ENCODE measurements at regions not wholly inside any gene's neighbourhood (a gene's known extent, or its start where the extent isn't known, plus 50 kb on each side); places are given as distances from the start of the nearest gene placed in this dataset.

- ATAC-seq (no peak), DNase-seq (ENCODE audit: low spot score) (no peak)
- ChIA-PET POLR2A (no interaction called here), CTCF (no interaction called here)
- Mint-ChIP-seq H3K36me3 (no peaks in the 10 kb centered on the region), H3K27ac (no peak overlapping the region), H3K9me3 (no peaks in the 10 kb centered on the region), H3K27me3 (ENCODE audit: low read depth) (no peaks in the 10 kb centered on the region), H3K4me3 (no peak overlapping the region), H3K4me1 (no peaks in the 10 kb centered on the region)
- TF ChIP-seq CDX4 (CRISPR knock-in tag; IDR thresholded peaks at IDR 0.05; ENCODE audit: borderline replicate concordance) (no peak), IRF1 (CRISPR knock-in tag; IDR thresholded peaks at IDR 0.05) (no peak), NFE2L1 (CRISPR knock-in tag; IDR thresholded peaks at IDR 0.05) (no peak), STAT6 (CRISPR knock-in tag; conservative IDR thresholded peaks at IDR 0.05; ENCODE audit: low read depth) (no peak), TP53 (CRISPR knock-in tag; IDR thresholded peaks at IDR 0.05) (no peak), ZNF263 (CRISPR knock-in tag; IDR thresholded peaks at IDR 0.05; ENCODE audit: low read depth) (no peak), MLX (CRISPR knock-in tag; IDR thresholded peaks at IDR 0.05) (no peak), IRF2 (CRISPR knock-in tag; IDR thresholded peaks at IDR 0.05; ENCODE audit: borderline replicate concordance, low read depth) (no peak), FOXP1 (CRISPR knock-in tag; IDR thresholded peaks at IDR 0.05; ENCODE audit: borderline replicate concordance) (no peak), GABPB1 (CRISPR knock-in tag; IDR thresholded peaks at IDR 0.05) (no peak), ZNF396 (CRISPR knock-in tag; IDR thresholded peaks at IDR 0.05; ENCODE audit: borderline replicate concordance) (no peak), NR2C2 (CRISPR knock-in tag; IDR thresholded peaks at IDR 0.05) (no peak), AFF4 (CRISPR knock-in tag; IDR thresholded peaks at IDR 0.05; ENCODE audit: borderline replicate concordance) (no peak), SOX15 (CRISPR knock-in tag; IDR thresholded peaks at IDR 0.05) (no peak), USF1 (CRISPR knock-in tag; IDR thresholded peaks at IDR 0.05) (no peak), MYBL2 (CRISPR knock-in tag; IDR thresholded peaks at IDR 0.05) (no peak)
These were observed 272.6 kb downstream of the KCNN2 start for GRCh38 chr5:114634517-114634916.

- H3K4me1 Mint-ChIP-seq, result no peaks in the 10 kb centered on the region
- DNase-seq (ENCODE audit: low spot score) (no peak), ATAC-seq (no peak)
- peaks cover 20% of the 10 kb centered on the region for H3K9me3 Mint-ChIP-seq
- no peak overlapping the region for H3K27ac Mint-ChIP-seq
- CTCF ChIA-PET, result no interaction called here
- no peak overlapping the region for H3K4me3 Mint-ChIP-seq
- no peaks in the 10 kb centered on the region for H3K36me3 Mint-ChIP-seq
- POLR2A ChIA-PET, result no interaction called here
- no peaks in the 10 kb centered on the region; the same call in 1 of the 2 replicates for H3K27me3 Mint-ChIP-seq (ENCODE audit: low read depth)
- TF ChIP-seq ZBTB21 (CRISPR knock-in tag; IDR thresholded peaks at IDR 0.05; ENCODE audit: borderline replicate concordance) (no peak), TCF7 (CRISPR knock-in tag; IDR thresholded peaks at IDR 0.05; ENCODE audit: low read depth) (no peak), MLX (CRISPR knock-in tag; IDR thresholded peaks at IDR 0.05) (no peak), ZNF281 (CRISPR knock-in tag; IDR thresholded peaks at IDR 0.05) (no peak), JAZF1 (CRISPR knock-in tag; IDR thresholded peaks at IDR 0.05) (no peak), MYBL2 (CRISPR knock-in tag; IDR thresholded peaks at IDR 0.05) (no peak), ELF4 (CRISPR knock-in tag; IDR thresholded peaks at IDR 0.05; ENCODE audit: low read depth) (no peak), JUN (CRISPR knock-in tag; IDR thresholded peaks at IDR 0.05) (no peak)
These were observed 250.5 kb downstream of the KCNN2 start for GRCh38 chr5:114612406-114612805.
